Right lobe of liver (tissue), 6 donors: ENCODE measurements at regions not wholly inside any gene's neighbourhood (a gene's known extent, or its start where the extent isn't known, plus 50 kb on each side); places are given as distances from the start of the nearest gene placed in this dataset.

ENCODE experiments used
- ATAC-seq, 4 donors: fragments of 200-7000 bp; cut with Tn5 transposase; one replicate each; pipeline ENCODE4 v1.9.1; 2020; ENCODE audit warnings: mild to moderate bottlenecking in 4 of 4, moderate library complexity in 4 of 4
- DNase-seq, 3 donors: peaks; one replicate each; pipeline ENCODE4 v3.0.0-alpha.2; 2020
- H3K27ac ChIP-seq, 3 donors: fragments of 200-600 bp; one replicate each; pipeline ENCODE4 v1.8.0; 2022
- H3K27me3 ChIP-seq, 2 donors: fragments of 200-600 bp; one replicate each; pipeline ENCODE4 v1.8.0; 2022
- H3K36me3 ChIP-seq, 4 donors: fragments of 200-600 bp; sonication (generic) in 1 of 4; one replicate each; pipeline versions ENCODE4 v1.5.1 to v1.8.0; 2017 to 2022; ENCODE audit warnings: control low read depth in 1 of 4
- H3K4me1 ChIP-seq, 4 donors: fragments of 200-600 bp; sonication (generic) in 1 of 4; one replicate each; pipeline versions ENCODE4 v1.5.1 to v1.8.0; 2017 to 2022; ENCODE audit warnings: control low read depth in 1 of 4
- H3K4me3 ChIP-seq, 3 donors: fragments of 200-600 bp; one replicate each; pipeline ENCODE4 v1.8.0; 2022
- H3K9me3 ChIP-seq, 4 donors: fragments of 200-600 bp; sonication (generic) in 1 of 4; one replicate each; pipeline versions ENCODE4 v1.5.1 to v1.8.0; 2017 to 2022; ENCODE audit warnings: control low read depth in 1 of 4
- CTCF ChIP-seq, 4 donors: fragments of 200-600 bp in 3 of 4; fragments of 450-650 bp in 1 of 4; IDR thresholded peaks; one replicate each; pipeline versions ENCODE4 v1.5.1 to v1.8.0; 2016 to 2022; ENCODE audit warnings: antibody characterized with exemption in 4 of 4, mild to moderate bottlenecking in 2 of 4
- POLR2A ChIP-seq: fragments of 450-650 bp; IDR thresholded peaks from one replicate; pipeline ENCODE4 v1.6.1; 2017; ENCODE audit warnings: antibody characterized with exemption, mild to moderate bottlenecking
- WGBS: methylation state at CpG from one replicate; pipeline ENCODE4 v1.1.6; 2018; ENCODE audit warnings: low coverage, low lambda C conversion rate; ENCODE audit not compliant: insufficient coverage; ENCODE audit errors: missing lambda C conversion rate; 5-methylcytosine and 5-hydroxymethylcytosine counted together
- intact Hi-C, 2 donors: fragments of 100-400 bp; cut with DNase I; formaldehyde crosslinking; loops; one replicate each; pipeline versions ENCODE4 v1.11.2 to v1.14.1; 2022
- donor health status: DM: no; HTN: yes; CAD: no.
- donor health status: DM: no; HTN: no; CAD: no.
- donor health status: DM: no; HTN: no; CAD: no.
- donor health status: DM: no; HTN: yes; CAD: no.
- donor health status: DM: no; HTN: yes; CAD: no.

GRCh38 chr14:45743884-45744283 is 490.9 kb upstream of the MIS18BP1 start:
- Histone ChIP-seq H3K9me3 (no peaks in the 10 kb centered on the region), H3K4me1 (no peaks in the 10 kb centered on the region), H3K36me3 (no peaks in the 10 kb centered on the region), H3K4me3 (no peak overlapping the region), H3K27me3 (no peaks in the 10 kb centered on the region), H3K27ac (no peak overlapping the region)
- ATAC-seq (no peak), DNase-seq (no peak)
- WGBS = 61% methylated on average over 5 of the region's 5 CpGs
- intact Hi-C loops = no loop called here
- no peak for TF ChIP-seq POLR2A
- TF ChIP-seq CTCF (IDR thresholded peaks at IDR 0.05) = no peak

DNA sequence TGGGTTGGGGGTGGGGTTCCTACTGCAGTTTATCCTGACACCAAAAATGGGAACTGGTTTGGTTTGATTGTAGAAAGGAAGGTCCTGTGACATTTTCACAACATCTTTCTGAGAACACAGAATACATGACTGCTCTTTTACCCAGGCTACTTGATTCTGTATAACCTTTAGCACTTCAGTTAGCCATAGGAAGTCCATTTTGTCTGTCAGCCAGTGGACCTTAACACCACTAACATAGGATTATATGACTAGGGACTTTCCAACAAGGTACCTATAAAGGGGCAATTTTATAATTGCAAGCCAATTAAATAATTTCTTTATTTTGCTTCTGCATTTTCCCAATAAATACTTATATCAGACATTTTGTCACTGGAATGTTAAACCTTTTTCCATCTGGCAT is 489.2 kb upstream of the MIS18BP1 start:
- Histone ChIP-seq H3K4me1 (no peaks in the 10 kb centered on the region), H3K27ac (no peak overlapping the region), H3K36me3 (no peaks in the 10 kb centered on the region), H3K27me3 (no peaks in the 10 kb centered on the region), H3K9me3 (no peaks in the 10 kb centered on the region), H3K4me3 (no peak overlapping the region)
- TF ChIP-seq CTCF (IDR thresholded peaks at IDR 0.05) (no peak), POLR2A (no peak)
- intact Hi-C loops = no loop called here
- ATAC-seq (no peak), DNase-seq (no peak)

GRCh38 chr14:45728434-45729225 is 475.6 kb upstream of the MIS18BP1 start:
- Histone ChIP-seq H3K4me1 (no peaks in the 10 kb centered on the region), H3K9me3 (no peaks in the 10 kb centered on the region), H3K27ac (no peak overlapping the region), H3K27me3 (no peaks in the 10 kb centered on the region), H3K36me3 (no peaks in the 10 kb centered on the region), H3K4me3 (no peak overlapping the region)
- DNase-seq (no peak), ATAC-seq (no peak)
- intact Hi-C loops = no loop called here
- 38% methylated on average over 3 of the region's 3 CpGs for WGBS
- no peak for TF ChIP-seq CTCF (IDR thresholded peaks at IDR 0.05)
- no peak for TF ChIP-seq POLR2A

GRCh38 chr14:45727133-45727532 is 474.1 kb upstream of the MIS18BP1 start:
- DNase-seq (no peak), ATAC-seq (no peak)
- intact Hi-C loops = no loop called here
- Histone ChIP-seq H3K27ac (no peak overlapping the region), H3K9me3 (no peaks in the 10 kb centered on the region), H3K27me3 (no peaks in the 10 kb centered on the region), H3K4me3 (no peak overlapping the region), H3K36me3 (no peaks in the 10 kb centered on the region), H3K4me1 (no peaks in the 10 kb centered on the region)
- TF ChIP-seq CTCF (IDR thresholded peaks at IDR 0.05) = no peak
- WGBS = 46% methylated on average over 1 of the region's 1 CpG

GRCh38 chr14:45721472-45721871 is 468.5 kb upstream of the MIS18BP1 start:
- Histone ChIP-seq H3K27me3 (no peaks in the 10 kb centered on the region), H3K4me1 (no peaks in the 10 kb centered on the region), H3K4me3 (no peak overlapping the region), H3K27ac (no peak overlapping the region), H3K36me3 (no peaks in the 10 kb centered on the region), H3K9me3 (no peaks in the 10 kb centered on the region)
- ATAC-seq = no peak
- intact Hi-C loops = no loop called here
- DNase-seq = no peak
- no peak for TF ChIP-seq POLR2A
- no peak for TF ChIP-seq CTCF (IDR thresholded peaks at IDR 0.05)
